HCT116 (cell line): ENCODE measurements at regions not wholly inside any gene's neighbourhood (a gene's known extent, or its start where the extent isn't known, plus 50 kb on each side); places are given as distances from the start of the nearest gene placed in this dataset.

Experiments
- CTCF ChIP-seq, 3 experiments: fragments of 200-600 bp in 1 of 3; sonication (generic) in 1 of 3; IDR thresholded peaks in 2 of 3; conservative IDR thresholded peaks in 1 of 3; 2 replicates each; pipeline ENCODE4 v1.5.1; 2012 to 2017; ENCODE audit warnings: low read depth in 2 of 3, low read length in 2 of 3, antibody characterized with exemption in 1 of 3, borderline replicate concordance in 1 of 3, control low read depth in 1 of 3, mild to moderate bottlenecking in 1 of 3, mixed read lengths in 1 of 3, mixed run types in 1 of 3, moderate library complexity in 1 of 3; ENCODE audit not compliant: insufficient read depth in 1 of 3
- POLR2A ChIP-seq: IDR thresholded peaks from 2 replicates; pipeline ENCODE4 v1.7.0; 2011; ENCODE audit warnings: borderline replicate concordance; ENCODE audit not compliant: insufficient read depth, insufficient read length; ENCODE audit errors: extremely low read depth
- POLR2AphosphoS5 ChIP-seq: IDR thresholded peaks from 2 replicates; pipeline ENCODE4 v1.6.1; 2011; ENCODE audit warnings: mild to moderate bottlenecking, low read depth, low read length, moderate library complexity
- SP1 ChIP-seq: IDR thresholded peaks from 2 replicates; pipeline ENCODE4 v1.6.1; 2012; ENCODE audit warnings: low read depth

- TF ChIP-seq SP1 (no peak), POLR2A (no peak), CTCF (IDR thresholded peaks at IDR 0.05 in 2 of 3, conservative IDR thresholded peaks at IDR 0.05 in 1 of 3; ENCODE audit: borderline replicate concordance in 1 of 3, insufficient read depth in 1 of 3, low read depth in 2 of 3, low read length in 2 of 3) (no peak), POLR2AphosphoS5 (no peak)
Observed at GRCh38 chr14:98733536-98733935, 538.5 kb downstream of the BCL11B start.
